ENCODE measurements at regions not wholly inside any gene's neighbourhood (a gene's known extent, or its start where the extent isn't known, plus 50 kb on each side); places are given as distances from the start of the nearest gene placed in this dataset.
"Not testable (repeated sequence)": the region's sequence is repeated elsewhere in the genome, so short reads cannot be mapped to it uniquely, and the experiment has no call there.

DNA sequence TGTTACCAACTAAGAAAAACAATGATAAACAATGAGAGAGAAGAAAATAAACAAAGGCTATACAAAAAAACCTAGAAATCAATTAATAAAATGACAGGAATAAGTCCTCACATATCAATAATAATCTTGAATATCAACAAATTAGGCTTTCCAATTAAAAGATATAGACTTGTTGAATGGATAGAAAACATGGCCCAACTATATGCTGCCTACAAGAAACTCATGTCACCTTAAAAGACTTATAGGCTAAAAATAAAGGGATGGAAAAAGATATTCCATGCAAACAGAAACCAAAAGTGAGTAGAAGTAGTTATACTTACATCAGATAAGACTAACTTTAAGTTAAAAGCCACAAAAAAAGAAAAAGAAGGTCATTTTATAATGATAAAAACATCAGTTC lies 183.9 kb downstream of the MYRFL start:
- no peak overlapping the region for H3K27ac ChIP-seq
- no peaks in the 10 kb centered on the region for H3K4me1 ChIP-seq
- H3K4me3 ChIP-seq = no peak overlapping the region
- intact Hi-C loops (cut with DNase I; ENCODE audit: low total_unique reads) = no loop called here
- no peak for DNase-seq
- TF ChIP-seq POLR2AphosphoS5 (IDR thresholded peaks at IDR 0.05) (no peak), POLR2A (IDR thresholded peaks at IDR 0.05) (no peak)
- TF ChIP-seq, protein P1, sequence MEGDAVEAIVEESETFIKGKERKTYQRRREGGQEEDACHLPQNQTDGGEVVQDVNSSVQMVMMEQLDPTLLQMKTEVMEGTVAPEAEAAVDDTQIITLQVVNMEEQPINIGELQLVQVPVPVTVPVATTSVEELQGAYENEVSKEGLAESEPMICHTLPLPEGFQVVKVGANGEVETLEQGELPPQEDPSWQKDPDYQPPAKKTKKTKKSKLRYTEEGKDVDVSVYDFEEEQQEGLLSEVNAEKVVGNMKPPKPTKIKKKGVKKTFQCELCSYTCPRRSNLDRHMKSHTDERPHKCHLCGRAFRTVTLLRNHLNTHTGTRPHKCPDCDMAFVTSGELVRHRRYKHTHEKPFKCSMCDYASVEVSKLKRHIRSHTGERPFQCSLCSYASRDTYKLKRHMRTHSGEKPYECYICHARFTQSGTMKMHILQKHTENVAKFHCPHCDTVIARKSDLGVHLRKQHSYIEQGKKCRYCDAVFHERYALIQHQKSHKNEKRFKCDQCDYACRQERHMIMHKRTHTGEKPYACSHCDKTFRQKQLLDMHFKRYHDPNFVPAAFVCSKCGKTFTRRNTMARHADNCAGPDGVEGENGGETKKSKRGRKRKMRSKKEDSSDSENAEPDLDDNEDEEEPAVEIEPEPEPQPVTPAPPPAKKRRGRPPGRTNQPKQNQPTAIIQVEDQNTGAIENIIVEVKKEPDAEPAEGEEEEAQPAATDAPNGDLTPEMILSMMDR (IDR thresholded peaks at IDR 0.05 in 8 of 11, conservative IDR thresholded peaks at IDR 0.05 in 3 of 11) = no peak
- peaks cover 3 to 50% (median 39%) of the 10 kb centered on the region in 8 donors for H3K9me3 ChIP-seq
- H3K27me3 ChIP-seq (replicated peaks in 1 of 7) = no peaks in the 10 kb centered on the region
- H3K36me3 ChIP-seq = no peaks in the 10 kb centered on the region

DNA sequence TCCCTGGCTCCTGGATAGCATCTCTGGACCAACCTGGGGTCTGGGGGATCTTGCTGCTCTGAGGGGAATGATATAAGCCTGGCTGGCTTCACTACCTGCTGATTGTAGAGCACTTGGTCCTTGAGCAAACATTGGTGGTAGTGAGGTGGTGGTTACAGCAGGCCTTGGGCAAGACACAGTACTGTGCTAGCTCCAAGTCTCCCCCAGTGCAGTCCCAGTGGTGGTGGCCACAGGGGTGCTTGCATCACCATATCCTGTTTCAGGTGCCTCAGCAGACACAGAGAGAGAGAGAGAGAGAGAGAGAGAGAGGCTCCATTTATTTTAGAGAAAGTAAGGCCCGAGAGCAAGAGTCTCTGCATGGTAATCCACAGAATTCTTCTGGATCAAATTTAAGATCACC lies 186.3 kb downstream of the MYRFL start:
- H3K4me1 ChIP-seq = no peaks in the 10 kb centered on the region
- TF ChIP-seq POLR2AphosphoS5 (IDR thresholded peaks at IDR 0.05) (no peak), POLR2A (IDR thresholded peaks at IDR 0.05) (no peak)
- TF ChIP-seq, protein P1 (IDR thresholded peaks at IDR 0.05 in 8 of 11, conservative IDR thresholded peaks at IDR 0.05 in 3 of 11) = no peak
- intact Hi-C loops (cut with DNase I; ENCODE audit: low total_unique reads) = no loop called here
- peaks cover 3 to 47% (median 39%) of the 10 kb centered on the region in 8 donors for H3K9me3 ChIP-seq
- H3K36me3 ChIP-seq = no peaks in the 10 kb centered on the region
- no peak overlapping the region for H3K4me3 ChIP-seq
- 85 to 100% (median 93%) methylated on average over 1 of the region's 1 CpG for WGBS, 5 donors
- H3K27me3 ChIP-seq (replicated peaks in 1 of 7) = no peaks in the 10 kb centered on the region
- H3K27ac ChIP-seq = no peak overlapping the region
- no peak for DNase-seq

DNA sequence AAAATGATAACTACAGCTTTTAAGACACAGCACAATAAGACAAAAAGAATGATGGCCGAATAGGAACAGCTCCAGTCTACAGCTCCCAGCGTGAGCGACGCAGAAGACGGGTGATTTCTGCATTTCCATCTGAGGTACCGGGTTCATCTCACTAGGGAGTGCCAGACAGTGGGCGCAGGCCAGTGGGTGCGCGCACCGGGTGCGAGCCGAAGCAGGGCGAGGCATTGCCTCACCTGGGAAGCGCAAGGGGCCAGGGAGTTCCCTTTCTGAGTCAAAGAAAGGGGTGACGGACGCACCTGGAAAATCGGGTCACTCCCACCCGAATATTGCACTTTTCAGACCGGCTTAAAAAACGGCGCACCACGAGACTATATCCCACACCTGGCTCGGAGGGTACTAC lies 188.0 kb downstream of the MYRFL start:
- intact Hi-C loops (cut with DNase I; ENCODE audit: low total_unique reads); DNase-seq; H3K4me1 ChIP-seq; H3K36me3 ChIP-seq; H3K4me3 ChIP-seq; H3K27ac ChIP-seq; H3K27me3 ChIP-seq (replicated peaks in 1 of 7): not testable (repeated sequence)
- peaks cover 0 to 31% (median 24%) of the 10 kb centered on the region in 8 donors for H3K9me3 ChIP-seq
- WGBS, 5 donors = 81 to 94% (median 81%) methylated on average over 8 to 23 of the region's 23 CpGs

DNA sequence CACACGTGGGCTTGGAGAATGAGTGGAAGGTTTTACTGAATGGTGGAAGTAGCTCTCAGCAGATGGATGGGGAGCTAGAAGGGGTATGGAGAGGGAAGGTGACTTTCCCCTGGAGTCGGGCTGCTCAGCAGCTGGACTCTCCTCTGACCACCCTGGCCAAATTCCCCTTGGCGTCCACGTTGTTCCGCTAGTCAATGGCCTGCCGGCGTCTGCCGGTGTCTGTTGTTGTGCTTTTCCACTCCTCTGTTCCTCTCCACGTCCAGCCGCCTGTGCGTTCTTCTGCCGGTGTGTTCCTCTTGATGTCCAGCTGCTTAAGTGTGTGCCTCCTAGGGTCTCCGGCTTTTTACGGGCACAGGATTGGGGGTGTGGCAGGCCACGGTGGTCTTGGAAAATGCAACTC lies 203.5 kb downstream of the MYRFL start:
- no peak overlapping the region for H3K4me3 ChIP-seq
- TF ChIP-seq, protein P1 (IDR thresholded peaks at IDR 0.05 in 8 of 11, conservative IDR thresholded peaks at IDR 0.05 in 3 of 11) = no peak
- TF ChIP-seq POLR2AphosphoS5 (IDR thresholded peaks at IDR 0.05) = no peak
- no peak for TF ChIP-seq POLR2A (IDR thresholded peaks at IDR 0.05)
- H3K4me1 ChIP-seq = no peaks in the 10 kb centered on the region
- no peaks in the 10 kb centered on the region for H3K27me3 ChIP-seq (replicated peaks in 1 of 7)
- no peaks in the 10 kb centered on the region for H3K36me3 ChIP-seq
- intact Hi-C loops (cut with DNase I; ENCODE audit: low total_unique reads) = no loop called here
- no peak for DNase-seq
- 88 to 94% (median 92%) methylated on average over 15 of the region's 15 CpGs for WGBS, 5 donors
- peaks cover 0 to 11% (median 0%) of the 10 kb centered on the region in 8 donors for H3K9me3 ChIP-seq
- H3K27ac ChIP-seq = no peak overlapping the region

DNA sequence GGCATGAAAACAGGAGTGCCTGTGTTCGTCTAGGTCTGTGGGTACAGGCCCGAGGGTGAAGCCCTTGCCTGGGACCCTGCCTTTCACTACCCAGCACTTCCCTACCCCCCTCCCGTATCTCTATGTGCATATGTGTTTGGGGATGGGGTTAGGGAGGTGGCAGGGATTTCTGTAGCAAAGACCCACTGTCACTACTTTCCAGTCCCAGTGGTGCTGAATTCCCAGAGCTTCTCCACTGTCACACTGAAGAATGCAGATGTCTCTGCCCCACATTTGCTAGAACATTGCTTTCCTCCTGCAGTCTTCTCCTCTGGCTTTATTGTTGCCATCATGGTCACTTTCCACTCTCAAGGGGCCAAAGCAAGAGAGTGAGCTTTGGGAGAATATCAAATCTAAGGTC lies 203.9 kb downstream of the MYRFL start:
- H3K4me1 ChIP-seq = no peaks in the 10 kb centered on the region
- intact Hi-C loops (cut with DNase I; ENCODE audit: low total_unique reads) = no loop called here
- 82 to 92% (median 89%) methylated on average over 3 of the region's 3 CpGs for WGBS, 5 donors
- H3K27ac ChIP-seq = no peak overlapping the region
- peaks cover 0 to 11% (median 0%) of the 10 kb centered on the region in 8 donors for H3K9me3 ChIP-seq
- no peaks in the 10 kb centered on the region for H3K27me3 ChIP-seq (replicated peaks in 1 of 7)
- DNase-seq = no peak
- no peaks in the 10 kb centered on the region for H3K36me3 ChIP-seq
- H3K4me3 ChIP-seq = no peak overlapping the region
- TF ChIP-seq POLR2AphosphoS5 (IDR thresholded peaks at IDR 0.05) = no peak
- TF ChIP-seq, protein P1 (IDR thresholded peaks at IDR 0.05 in 8 of 11, conservative IDR thresholded peaks at IDR 0.05 in 3 of 11) = no peak
- TF ChIP-seq POLR2A (IDR thresholded peaks at IDR 0.05) = no peak

Measured in spleen (tissue), 11 donors.